ENCODE measurements at regions not wholly inside any gene's neighbourhood (a gene's known extent, or its start where the extent isn't known, plus 50 kb on each side); places are given as distances from the start of the nearest gene placed in this dataset.
A peak's percentile ranks its signal among the peaks of the same experiment; 100 is the strongest.

DNA sequence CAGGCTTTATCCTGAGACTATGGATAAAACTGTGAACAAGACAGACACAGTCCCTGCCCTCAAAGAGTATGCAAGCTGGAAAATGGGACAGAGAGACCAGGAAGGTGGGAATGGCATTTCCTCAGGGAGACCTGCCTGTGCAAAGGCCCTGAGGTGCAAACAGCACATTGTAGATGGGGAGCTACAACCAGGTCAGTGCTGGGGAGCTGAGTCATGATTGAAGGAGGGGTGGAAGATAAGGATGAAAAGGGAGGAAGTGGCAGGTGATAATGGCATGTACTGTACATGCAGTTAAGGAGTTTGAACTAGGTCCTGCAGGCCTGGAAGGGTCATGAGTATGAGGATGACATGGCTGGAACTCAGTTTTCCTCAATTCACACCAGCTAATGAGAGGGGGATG lies 75.5 kb upstream of the BOD1 start:
- no peak for DNase-seq

DNA sequence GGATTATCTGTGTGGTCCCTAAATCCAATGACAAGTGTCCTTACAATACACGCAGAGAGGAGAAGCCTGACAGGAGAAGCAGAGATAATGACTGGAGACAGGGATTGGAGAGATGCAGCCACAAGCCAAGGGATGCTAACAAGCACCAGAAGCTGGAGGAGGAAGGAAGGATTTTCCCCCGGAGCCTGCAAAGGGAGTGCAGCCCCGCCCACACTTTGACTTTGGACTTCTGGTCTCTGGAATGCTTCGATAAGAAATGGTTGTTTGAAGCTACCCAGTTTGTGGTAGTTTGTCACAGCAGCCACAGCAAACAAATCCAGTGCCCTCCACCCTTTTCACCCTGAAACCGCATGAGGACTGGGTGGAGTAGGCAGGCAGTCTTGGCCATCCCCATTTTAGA lies 77.2 kb upstream of the BOD1 start:
- no peak for DNase-seq

DNA sequence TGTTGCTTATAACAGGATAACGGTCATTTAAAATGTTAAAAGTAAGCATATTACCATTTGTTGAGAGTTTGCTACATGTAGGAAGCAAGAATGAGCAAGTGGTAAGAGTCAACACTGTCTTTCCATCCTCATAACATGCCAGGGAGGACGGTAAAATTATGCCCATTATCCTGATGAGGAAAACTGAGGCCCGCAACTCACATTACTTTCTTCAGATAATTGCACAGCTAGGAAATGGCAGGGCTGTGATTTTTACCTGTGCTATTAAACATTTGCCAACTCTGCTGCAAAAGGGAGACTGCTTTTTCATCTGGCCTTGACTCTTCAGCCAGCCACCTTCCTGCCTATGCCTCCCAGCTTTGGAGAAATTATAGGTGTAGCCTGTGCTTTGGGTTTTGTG lies 79.8 kb upstream of the BOD1 start:
- no peak for DNase-seq

DNA sequence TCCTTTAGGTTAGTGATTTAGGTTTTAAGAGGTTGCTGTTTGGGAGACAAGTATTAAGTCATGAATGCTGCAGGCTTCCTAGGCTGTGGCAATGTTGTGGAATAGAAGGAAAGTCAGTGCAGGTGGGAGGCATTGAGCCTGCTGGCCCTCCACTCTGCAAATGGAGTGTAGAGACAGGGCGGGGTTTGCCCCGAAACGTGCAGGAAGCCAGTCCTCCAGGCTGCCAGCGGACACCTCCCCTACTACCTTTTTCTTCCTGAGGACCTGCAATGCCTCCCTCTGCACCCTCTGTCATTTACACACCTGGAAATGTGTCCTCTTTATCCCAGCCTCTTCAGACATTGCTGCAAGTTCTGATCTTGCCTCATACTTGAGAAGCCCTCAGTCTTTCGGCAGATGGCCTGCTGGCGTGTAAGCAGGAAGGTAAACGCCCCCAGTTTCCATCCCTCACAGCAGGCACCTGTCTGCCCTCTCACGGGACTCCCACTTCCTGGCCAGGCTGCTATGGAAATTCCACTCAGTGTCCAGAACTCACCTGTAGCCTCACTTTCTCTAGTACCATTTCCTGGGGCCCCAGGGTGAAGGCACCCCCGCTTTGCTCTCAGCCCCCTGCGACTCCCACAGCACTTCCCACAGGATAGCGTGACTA lies 81.6 kb upstream of the BOD1 start:
- no peak for DNase-seq

DNA sequence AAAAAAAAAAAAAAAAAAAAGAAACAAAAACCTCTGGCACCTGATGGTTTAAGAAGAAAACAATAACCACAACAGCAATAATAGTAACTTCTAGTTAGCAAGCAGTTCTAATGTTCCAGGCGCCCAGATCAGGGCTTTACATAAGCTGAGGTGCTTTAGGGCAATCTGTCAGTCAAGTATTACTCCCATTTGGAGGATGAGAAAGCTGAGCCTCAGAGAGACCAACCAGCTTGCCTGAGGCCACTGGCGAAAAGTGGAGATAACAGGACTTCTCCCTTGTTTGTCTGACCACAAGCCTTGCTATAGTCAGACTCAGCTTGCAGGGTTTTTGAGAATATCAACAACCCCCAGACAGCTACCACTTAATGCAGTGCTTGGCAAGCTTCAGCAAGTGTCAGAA lies 83.5 kb upstream of the BOD1 start:
- peak; percentile 71 for DNase-seq

DNA sequence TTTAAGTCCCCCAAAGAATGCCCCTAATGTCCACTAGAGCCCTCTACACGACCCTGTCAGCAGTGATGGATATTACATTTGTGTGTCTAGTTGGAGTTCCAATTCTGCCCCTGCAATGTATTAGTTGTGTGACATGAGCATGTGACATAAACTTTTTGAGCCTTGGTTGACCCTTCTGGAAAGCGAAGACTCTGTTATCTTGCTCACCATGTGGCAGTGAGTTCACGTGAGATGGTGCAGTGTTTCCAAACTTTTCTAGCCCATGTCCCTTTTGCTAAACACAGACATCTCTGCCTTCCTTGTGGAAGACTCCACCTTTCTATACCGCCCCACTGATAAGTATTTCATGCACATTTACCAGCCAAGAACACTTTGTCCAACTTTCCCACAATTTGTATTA lies 87.0 kb upstream of the BOD1 start:
- DNase-seq, result peak; percentile 77

DNA sequence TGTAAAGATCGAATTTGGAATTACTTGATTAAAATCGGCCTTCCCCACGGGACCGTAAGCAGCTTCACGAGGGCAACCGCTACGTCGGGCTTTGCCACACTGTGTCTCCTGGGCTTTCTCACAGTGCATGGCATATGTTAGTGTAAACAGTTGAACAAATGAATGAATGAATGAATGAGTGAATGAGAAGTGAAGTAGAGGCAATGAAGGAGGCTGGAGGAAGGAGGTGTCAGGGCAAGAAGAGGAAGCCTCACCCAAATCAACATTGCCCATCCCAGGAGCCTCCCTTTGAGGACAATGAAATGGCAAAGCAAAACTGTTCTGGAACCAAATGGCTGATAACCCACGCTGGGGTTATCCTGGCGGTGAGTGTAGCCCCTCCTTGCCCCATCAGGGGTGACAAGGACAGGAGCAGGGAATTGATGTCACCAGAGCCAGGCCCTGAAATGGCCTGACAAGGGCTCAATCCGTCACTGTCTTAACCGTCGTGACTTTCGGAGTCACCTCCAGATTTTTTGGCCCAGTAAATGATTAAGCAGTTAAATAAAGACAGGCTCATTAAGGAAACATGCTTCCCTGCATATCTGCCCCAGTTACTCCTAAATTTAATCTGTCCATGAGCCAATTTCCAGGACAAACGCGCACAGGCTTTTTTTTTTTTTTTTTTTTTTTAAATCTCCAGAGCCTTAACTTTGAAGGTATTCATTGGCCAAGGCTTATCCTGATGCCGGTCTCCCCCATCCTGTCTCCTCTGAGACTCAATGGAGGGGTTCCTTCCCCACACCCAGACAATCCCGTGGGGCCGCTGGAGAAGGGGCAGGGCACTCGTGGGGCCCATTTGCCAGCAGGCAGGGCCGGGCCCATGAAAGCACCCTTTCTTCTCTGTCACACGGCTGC lies 88.4 kb upstream of the BOD1 start:
- DNase-seq, result no peak

DNA sequence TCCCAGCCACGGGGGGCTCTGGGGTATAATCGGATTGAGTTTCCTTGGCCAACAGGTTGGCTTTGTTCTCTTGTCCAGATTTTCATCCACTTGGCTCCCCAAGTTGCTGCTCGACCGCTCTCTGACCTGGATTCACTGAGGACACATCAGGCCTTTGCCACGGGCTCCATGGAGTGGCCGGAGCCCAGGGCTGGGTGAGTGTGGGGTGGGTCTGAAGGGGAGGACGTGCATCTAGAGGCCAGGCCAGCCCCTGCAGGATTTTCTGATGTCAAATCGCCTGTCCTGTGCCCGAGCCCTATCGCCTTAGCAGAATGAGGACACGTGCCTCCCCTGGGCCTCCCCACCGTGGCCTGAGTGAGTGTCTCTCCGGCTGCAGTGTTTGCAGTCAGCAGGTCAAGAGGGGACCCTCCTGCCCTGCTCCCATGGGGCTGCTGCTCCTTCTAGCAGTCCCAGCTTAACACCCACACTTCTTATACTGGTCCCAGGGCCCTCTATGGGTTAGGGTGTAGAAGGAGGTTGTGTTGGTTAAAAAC lies 89.1 kb upstream of the BOD1 start:
- DNase-seq, result no peak

DNA sequence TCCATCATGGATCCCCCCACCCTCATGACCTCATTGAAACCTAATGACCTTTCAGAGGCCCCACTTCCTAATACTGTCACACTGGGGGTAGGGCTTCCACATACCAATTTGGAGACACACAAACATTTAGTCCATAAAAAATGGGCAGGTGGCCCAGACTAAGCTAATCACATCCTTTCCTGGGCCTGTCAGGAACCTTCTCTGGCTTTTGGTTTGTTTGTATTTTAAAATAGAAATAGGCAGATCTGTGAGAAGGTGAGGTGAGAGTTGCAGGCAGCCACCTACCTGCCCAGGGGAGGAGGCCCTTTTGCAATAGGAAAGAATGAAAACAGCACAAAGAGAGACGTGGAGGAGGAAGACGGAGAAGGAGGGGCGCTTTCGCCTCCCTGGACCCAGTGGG lies 90.2 kb upstream of the BOD1 start:
- DNase-seq, result no peak

DNA sequence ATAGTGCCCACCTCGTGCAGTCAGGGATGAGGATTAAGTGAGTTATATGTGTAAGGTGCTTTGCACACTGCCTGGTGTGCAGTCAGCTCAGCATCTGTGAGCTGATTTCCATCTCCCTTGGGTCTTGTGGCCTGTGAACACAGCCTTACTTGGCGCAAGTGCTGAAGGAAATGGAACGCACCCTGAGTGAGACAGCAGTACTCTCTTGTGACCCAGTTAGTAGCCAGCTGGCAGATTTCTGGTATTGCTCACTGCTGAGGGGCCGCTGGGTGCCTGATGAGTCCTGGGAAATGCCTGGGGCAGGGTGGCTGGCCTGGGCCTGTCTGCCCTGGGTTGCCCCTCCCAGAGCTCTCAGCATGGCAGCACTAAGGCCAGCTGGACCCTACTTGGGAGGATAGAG lies 90.9 kb upstream of the BOD1 start:
- no peak for DNase-seq

DNA sequence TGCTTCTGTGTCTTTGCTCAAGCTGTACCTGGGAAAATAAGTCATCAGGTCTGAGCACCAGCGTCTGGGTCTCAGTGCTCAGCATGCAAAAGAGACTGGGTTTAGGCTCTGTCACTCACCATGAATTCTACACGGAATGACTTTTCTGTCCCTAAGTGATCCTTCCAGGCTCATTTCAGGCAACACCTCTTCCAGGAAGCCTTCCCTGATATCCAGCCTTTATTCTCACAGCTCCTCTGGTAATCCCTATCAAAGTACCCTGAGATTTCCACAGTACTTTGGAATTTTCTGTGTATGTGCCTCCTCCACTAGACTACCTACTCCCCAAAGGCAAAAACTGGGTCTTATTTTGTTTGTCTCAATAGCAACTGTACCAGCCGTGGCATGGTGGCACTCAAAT lies 92.7 kb upstream of the BOD1 start:
- no peak for DNase-seq

DNA sequence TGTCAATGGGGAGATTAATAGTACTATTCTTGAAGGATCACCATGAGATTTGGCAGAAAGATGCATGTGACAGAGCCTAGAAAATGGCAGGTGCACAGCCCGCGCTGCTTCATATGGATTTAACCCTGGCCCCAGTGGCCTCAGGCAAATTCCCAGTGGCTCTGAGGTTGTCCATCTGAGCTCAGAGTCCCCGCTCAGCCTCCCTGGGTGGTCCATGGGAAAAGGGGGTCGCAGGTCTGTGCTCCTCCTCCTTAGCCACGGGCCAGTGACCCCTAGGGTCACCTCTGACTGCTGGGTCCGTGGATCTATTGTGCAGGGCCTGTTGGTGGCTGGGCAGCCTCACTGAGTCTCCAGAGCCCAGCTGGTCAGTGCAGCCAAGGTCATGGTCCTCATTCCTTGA lies 93.3 kb upstream of the BOD1 start:
- no peak for DNase-seq

DNA sequence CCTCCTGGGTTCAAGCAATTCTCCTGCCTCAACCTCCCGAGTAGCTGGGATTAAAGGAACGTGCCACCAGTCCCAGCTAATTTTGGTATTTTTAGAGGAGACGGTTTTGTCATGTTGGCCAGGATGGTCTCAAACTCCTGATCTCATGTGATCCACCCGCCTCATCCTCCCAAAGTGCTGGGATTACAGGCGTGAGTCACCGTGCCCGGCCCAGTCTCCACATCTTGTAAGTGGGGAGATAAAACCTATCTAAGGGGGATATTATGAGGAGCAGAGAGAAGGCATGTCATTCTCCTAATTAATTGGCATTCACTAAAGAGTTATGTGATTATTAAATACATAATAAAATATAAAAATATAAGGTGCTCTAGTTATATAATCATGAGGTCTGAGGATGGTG lies 94.1 kb upstream of the BOD1 start:
- DNase-seq, result no peak

DNA sequence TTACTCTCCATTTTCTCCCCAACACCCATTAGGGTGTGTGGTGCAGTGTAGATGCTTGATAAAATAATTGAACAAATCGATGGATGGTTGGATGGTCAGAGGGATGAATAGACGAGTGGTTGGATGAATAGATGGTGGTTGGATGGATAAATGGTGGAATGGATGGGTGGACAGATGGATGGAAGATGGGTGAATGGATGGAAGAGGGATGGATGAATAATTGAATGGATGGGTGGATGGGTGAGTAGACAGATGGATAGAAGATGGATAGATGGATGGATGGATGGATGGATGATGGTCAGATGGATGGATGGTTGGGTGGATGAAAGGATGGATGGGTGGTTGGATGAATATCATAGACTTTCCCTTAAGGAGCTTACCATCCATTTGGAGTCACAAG lies 95.0 kb upstream of the BOD1 start:
- no peak for DNase-seq

DNA sequence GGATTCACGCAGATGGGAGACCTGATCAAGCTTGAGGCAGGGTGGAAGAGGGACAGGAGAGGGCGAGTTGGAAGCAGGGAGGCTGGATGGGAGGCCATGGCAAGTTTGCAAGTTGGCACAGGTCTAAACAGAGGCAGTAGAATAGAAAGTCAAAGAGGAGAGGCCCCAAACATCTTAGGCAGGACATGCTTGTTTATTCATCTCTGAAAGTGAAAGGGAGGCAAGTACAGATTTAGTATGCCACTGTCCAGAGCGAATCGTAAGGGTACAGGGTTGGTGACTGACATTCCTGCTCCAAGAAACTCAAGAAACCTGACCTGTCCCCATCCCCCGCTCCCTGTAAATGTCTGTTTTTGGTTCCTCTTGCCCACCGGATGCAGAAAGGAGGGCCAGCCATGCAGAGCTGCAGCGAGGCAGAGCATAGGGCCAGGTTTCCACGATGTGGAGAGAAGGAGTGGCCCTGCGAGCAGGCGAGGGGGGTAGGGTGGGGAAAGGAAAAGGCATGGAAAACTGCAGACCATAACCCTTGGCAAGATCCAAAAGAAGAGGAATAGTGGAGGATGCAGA lies 96.2 kb upstream of the BOD1 start:
- no peak for DNase-seq

DNA sequence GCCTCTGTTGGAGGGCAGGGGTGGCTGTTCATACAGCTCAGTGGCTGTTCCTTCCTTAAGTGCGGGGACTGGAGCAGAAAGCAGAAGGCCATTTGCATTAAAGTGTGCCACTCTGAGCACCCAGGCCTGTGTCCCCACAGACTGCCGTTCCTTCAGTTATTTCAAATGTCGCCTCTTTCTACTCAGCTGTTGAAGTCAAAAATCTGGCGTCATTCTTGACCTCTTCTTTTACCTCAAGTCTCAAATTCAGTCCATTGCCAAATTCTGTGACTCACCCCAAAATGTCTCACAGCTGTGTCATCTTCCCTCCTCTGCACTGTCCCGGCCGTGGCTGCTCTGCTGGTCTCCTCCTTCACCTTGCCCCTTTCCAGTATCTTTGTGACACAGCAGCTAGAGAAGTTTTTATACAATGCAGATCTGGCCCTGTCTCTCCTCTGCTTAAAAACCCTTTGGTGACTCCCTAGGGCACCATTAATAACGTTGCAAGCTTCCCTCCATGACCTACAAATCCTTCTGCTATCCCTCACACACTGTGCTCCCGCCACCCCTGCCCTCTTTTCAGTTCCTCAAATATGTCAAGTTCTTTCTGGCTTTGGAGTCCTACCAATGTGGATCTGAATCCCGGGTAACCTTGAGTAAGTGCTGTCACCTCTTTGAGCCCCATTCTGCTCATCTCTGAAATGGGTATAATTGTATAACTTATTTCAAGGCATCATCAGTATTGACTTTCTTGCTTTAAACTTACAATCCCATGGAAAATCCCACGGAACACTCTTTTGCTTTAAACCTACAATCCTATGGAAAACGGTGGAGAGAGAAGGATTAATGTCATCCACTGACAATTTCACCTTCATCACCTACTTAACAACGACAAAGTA lies 98.3 kb upstream of the BOD1 start:
- DNase-seq, result no peak

DNA sequence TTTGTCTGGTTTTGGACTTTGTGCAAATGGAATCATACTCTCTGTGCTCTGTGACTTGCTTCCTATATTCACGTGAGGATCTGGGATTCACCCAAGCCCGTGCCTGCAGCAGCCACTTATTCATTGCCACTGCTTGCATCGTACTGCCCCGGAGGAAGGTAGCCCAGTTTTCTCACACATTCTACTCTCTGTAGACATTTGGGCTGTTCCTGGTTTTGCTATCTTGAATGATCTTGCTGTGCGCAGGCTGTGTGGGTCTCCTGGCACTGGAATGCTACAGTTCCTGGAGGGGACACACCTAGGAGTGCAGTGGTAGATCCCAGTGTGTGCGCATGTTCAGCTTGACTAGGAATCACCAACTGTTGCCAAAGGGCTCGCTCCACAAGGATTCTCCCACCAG lies 99.2 kb upstream of the BOD1 start:
- DNase-seq, result peak; percentile 52

DNA sequence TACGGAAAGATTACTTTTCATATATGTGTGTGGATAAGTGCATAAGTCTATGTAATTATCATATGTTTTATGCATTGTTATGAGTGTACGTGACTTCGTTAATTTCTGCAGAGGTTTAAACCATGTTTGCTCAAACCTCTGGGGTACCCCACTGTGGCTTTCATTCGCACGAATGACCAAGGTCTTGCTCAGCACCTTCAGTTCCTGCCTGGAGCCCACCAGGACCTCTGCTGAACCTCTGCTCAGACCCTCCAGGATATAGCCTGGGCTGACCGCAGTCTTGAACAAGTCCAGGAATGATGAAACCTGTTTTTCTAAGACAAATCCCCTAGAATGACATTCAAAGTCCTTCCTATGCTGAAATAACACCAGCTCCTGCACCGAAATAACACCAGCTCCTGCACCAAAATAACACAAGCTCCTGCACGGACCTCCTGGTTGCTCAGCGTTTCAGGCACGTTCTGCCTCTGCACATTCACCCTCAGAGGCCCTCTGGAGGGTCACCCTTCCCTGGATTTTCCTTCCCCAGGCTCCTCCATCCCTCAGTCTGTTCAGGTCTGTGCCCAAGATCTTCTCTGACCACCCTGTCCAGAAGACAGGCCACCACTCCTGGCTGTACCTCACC lies 99.7 kb upstream of the BOD1 start:
- no peak for DNase-seq

DNA sequence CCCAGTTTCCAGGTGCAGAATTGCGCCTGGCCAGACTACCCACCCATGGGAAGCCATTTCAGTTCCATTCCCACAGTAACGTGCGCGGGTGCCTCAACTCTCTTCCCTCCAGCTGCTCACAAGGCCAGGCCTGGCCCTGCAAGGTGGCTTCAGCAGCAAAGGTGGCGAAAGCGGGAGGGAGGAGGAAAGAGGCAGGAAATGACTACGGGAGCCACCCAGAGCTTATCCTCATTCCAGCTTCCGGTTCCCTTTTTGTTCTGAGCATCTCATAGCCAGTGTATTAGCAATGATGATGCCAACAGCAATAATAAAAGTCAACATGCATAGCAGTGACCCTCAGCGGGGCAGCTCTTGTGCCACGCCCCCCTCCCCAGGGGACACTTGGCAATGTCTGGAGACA lies 101.5 kb upstream of the BOD1 start:
- no peak for DNase-seq

DNA sequence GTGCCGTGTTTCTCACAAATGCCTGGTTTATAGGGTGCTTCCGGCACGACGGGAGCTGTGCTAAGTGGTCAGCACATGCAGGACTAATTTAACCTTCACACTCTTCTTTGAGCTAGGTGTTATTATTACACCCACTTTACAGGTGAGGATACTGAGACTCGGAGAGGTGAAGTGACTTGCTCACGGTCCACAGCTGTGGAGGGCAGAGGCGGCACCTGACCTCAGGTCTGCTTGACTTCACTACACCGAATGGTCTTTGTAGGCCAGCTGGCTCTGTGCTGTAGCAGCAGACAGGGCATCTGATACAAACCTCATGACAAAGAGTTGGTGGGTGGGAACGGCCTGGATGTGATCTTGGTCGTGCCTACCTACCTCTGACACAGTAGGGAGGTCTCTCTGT lies 102.0 kb upstream of the BOD1 start:
- DNase-seq, result no peak

DNA sequence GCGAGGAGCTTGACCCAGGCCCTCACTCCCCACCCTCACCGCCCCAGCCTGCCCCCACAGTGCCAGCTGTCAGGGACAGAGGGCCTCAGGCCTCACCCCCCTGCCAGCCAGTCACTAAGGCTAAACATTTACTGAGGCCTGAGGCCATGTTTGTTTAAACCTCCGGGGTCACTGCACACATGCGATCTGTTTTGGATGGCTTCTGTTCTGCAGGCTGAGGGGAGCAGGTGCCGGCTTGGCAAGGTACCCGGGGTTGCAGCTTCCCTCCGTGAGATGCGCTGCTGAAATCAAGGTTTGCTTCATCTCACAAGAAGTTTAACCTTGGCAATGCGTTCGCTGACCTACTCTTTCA lies 103.3 kb upstream of the BOD1 start:
- DNase-seq, result no peak

DNA sequence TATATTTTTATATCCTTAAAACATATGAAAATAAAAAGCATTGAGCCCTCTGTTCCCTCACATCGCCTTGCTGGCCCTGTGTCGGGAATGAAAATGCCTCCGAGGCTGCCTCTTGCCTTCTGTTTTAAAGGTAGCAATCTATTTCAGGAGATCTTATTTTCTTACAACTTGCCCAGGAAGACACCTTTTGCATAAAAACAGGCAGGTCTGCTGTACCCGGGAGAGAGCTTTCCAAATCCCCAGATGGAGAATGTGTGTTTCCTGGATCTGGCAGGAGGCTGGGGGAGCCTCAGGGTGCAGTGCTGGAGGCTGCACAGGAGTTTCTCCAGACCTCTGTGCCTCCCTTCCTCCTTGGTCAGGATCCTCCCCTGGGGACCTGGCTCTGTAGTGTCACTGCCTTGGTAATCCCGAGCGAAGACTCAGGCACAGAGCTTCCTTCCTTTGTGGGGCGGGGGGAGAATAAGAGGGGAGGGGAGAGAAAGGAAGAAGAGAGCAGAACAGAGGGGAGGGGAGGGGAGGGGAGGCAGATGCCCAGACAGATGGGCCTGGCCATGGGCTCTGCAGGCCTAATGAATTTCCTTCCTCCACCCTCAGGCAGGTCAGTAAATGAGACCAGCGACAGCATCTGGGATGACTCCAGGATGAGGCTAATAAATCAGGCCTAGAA lies 104.0 kb upstream of the BOD1 start:
- DNase-seq, result no peak
